Right forelimb (tissue), 1 donor: ENCODE measurements at regions not wholly inside any gene's neighbourhood (a gene's known extent, or its start where the extent isn't known, plus 50 kb on each side); places are given as distances from the start of the nearest gene placed in this dataset.

Experiments used
- DNase-seq: peaks from one replicate; pipeline ENCODE4 v3.0.0-alpha.2; 2018

GRCh38 chr7:36076074-36076473 is 77.0 kb upstream of the EEPD1 start:
- DNase-seq: no peak

- DNase-seq: no peak
These were observed 74.2 kb upstream of the EEPD1 start for GRCh38 chr7:36078816-36079360.

DNA sequence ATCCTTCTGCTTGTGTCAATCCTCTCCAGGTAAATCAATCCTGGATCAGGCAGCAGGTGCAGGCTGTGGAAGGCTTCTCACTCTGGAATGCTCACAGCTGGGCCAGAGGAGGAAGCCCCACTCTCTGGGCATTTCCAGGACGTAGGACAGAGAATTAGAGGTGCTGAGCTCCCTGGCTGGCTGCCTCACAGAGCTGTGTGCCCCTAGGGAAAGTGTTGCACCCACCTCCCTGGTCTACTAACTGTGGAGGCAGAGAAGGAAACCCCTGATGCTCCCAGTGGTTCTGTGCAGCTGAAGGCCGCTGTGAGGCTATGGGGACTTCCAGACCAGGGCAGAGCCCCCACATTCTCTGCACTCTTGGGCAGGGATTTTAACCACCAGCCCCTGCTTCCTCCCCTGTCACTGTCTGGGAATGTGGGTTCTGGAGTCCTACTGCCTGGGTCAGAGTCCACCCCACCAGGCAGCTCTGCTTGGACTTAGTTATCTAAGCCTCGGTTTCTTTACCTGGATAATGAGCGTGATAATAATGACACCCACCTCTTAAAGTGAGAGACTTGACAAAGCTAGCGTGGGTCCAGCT is 73.5 kb upstream of the EEPD1 start:
- no peak for DNase-seq

DNA sequence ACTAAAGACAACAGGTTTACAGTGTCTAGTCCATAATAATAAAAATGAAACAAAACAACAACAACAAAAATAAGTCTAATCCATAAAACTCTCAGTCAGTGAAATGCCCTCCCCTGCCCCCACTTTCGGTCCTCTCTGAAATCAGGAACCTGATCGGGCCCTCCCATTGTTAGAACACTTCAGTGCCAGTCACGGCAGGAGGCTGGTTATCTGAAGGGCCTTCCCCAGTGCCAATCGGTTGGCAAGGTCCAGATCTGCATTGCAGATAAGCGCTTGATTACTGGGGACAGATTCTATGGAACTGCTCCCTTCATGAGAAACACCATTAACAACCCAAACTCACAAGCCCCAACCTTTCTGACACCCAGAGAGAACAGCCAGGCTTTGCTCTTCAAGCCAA is 72.2 kb upstream of the EEPD1 start:
- no peak for DNase-seq

GRCh38 chr7:36082216-36082615 is 70.8 kb upstream of the EEPD1 start:
- no peak for DNase-seq

- no peak for DNase-seq
These were observed 70.1 kb upstream of the EEPD1 start for GRCh38 chr7:36082910-36083309.

DNA sequence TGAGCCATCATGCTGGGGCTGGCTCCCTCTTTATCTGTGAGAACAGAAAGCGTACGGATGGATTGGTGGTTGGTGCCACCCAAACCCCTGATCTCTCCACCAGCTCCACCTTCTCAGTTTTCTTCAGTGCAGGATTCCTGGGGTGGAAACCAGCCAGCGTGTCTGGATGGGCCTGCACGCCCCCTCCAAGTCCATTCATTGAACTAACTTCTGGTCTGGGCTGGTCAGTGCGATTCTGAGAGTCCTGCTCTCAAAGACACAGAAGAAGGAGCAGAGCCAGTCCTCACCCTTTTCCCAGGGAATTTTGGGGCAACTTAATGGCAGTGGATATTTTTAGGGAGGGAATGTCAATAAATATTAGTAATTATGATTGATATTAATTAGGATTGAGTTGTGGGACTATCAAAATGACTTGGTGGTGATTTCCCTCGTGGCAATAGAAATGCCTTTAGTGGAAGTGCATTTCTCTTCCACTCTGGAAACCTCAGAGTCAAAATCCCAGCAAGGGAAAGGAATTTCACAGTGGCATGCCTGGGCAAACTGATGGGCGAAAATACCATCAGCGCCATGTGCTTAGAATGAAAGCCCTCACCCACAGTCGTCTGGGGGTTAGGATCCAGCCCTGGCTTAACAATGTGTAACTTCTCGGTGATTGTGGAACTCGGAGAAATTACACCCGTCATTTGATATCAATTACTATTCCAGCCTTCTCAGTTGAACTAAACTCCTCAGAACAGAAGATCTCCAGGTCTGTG is 69.3 kb upstream of the EEPD1 start:
- no peak for DNase-seq

DNA sequence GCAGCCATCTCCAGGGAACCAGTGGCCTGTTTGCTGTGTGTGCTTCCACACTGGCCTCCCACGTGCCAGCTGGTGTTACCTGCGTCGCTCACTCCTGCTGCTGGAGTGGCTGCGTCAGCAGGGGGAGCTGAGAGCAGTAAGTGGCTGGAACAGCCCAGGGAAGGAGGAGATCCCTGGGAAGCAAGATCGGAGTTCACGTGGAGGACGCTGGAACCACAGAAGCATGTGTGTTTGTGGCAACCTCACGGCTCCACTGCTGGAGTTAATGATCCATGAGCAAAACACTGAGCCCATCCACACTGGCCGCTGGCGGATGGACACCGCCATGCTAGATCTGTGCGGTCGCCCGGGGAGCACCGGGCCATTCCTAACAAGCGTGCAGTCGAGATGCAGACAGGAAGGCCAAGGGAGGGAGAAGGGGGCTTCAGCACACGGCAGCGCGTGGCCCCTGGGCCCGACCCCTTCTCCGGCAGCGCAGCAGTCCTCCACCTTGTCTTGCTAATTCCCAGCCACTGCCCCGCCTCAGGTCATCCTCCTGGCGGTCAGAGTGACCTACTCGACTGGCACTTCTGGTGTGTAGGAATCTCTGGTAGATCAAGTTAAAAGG is 68.5 kb upstream of the EEPD1 start:
- DNase-seq: no peak

DNA sequence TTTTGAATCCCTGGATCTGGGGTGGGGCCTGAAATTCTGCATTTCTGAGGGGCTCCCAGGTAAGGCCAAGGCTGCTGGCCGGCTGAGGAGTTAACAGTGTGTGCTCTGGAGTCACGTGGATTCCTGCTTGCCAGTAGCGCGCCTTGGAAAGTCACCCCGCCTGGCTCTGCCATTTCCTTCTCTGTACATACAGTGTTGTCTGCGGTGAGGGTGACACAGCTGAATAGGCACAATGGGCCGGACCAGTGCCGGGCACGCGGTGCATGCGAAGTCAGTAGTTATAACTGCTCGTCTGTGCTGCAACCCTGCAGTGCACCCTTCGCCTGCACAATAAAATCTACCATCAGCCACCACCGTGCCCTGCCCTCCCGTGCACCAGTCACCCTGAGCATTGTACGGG is 68.0 kb upstream of the EEPD1 start:
- no peak for DNase-seq

DNA sequence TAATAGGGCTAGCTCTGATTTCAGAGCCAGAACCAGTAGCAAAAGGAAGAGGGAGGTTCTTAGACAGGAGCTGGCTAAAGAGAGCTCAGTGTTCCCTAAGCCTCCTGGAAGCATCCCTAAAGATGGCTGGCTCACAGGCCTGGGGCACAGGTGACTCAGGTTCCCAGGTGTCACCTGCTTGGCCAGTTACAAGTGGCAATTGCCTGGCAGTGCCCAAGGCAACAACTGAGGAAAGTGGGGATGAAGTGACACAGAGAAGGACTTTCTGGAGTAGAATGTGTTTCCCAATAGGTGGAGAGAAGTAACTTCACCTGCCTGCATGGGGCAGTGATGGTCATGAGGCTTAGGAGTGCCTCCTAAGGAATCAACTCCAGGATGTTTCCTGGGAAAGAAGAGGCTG is 66.5 kb upstream of the EEPD1 start:
- no peak for DNase-seq

DNA sequence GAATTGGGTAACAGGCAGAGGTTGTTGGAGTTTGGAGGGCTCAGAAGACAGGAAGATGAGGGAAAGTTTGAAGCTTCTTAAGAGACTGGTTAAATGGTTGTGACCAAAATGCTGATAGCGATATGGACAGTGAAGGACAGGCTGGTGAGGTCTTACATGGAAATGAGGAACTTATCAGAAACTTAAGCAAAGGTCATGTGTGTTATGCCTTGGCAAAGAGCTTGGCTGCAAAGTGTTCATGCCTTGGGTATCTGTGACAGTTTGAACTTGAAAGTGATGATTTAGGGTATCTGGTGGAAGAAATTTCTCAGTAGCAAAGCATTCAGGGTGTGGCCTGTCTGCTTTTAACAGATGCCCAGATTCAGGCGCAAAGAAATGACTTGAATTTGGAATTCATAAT is 64.5 kb upstream of the EEPD1 start:
- DNase-seq: no peak

DNA sequence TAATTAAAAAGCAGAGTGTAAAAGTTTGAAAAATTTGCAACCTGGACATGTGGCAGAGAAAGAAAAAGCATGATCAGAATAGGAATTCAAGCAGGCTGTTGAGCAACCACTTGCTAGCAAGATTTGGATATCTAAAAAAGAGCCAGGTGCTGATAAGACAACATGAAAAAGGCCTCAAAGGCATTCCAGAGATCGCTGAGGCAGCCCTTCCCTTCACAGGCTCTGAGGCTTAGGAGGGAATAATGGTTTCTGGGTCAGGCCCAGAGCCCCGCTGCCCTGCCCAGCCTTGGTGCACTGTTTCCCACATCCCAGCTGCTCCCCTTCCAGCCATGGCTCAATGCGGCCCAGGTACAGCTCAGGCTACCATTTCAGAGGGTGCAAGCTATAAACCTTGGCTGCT is 64.1 kb upstream of the EEPD1 start:
- DNase-seq: no peak

DNA sequence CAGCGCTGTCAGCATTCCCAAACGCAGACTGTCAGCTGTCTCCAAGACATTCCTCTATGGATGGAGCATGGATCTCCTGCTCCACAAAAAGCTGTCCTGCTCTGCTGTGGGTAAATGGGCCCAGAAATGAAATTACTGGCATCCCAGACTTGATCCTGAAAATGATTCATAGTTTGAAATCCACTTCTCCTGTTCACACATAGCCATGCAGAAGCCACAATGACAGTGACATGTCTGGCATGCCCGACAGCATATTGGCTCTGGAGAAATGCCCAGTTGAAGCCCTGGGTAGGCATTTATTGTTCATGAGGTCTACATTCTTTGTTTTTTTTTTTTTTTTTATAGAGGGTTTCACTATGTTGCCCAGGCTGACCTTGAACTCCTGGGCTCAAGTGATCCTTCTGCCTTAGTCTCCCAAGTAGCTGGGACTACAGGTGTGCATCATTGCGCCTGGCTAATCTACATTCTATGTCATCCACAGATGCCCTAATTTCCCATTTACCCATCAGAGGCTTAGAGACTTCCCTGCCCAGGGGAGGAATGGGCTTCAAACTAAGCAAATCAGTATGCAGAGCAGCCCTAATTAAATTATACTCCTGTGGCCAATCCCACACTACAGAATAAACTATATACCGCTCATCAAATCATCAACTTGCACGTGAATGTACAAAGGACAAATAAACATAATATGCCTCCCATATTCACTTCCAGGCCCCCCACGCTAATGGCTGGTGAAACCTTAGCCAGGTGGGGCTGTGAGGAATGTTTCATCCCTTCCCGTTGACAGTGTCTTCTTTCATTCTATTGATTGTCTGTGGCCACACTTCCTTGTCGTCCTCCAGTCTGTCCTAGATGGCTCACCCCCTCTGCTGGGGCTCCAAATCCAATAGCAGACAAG is 61.8 kb upstream of the EEPD1 start:
- no peak for DNase-seq

- no peak for DNase-seq
These were observed 61.2 kb upstream of the EEPD1 start for GRCh38 chr7:36091874-36092176.

DNA sequence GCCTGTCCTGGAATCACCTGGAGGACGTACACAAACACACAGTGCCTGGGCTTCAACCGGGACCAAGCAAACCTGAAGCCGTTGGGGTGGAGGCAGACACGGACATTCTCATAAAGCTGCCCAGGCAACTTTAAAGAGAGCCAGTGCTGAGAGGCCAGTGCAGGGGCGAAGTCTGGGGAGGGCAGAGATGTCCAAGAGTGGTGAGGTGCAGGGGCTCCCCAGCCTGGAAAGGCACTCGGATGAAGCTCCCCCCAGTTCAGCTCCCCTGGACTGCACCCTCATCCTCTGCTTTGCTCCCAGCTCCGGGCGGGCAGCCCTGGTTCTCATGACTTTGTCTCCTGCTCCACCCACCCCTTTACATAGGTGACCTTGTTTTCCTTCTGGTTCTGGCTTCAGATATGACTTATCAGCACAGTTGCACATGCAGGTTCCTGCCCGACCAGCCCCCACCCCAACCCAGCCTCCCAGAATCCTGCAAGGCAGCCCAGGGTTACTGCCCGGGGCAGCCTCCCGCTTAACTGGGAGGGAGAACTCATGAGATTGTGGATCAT is 60.8 kb upstream of the EEPD1 start:
- DNase-seq: no peak

DNA sequence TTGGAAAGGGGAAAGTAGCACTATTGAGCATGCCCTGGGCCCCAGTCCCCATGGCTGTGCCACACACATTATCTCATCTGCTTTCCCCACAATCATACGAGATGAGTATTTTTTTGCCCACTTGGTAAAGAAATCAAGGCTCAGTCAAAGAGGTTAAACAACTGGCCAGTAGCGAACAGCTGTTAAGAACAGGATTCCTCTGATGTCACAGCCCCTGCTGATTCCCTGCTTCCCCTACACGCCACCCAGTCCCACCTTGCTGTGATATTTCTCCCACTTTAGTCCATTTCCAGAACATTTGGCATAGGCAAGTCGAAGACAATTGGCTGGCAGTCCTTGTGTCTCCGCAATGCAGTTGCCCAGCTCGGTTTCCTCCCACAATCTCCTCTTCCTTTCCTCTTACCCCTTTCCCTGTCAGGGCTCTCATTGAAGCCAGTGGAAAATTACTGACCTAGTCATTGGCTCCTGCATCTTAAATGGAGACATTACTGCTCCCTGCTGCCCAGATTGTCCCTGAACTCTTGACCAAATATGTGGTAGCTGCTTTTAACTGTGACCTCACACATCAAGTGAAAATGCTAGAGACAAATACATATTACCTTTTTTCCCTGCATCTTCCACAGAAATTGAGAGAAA is 56.5 kb upstream of the EEPD1 start:
- no peak for DNase-seq

DNA sequence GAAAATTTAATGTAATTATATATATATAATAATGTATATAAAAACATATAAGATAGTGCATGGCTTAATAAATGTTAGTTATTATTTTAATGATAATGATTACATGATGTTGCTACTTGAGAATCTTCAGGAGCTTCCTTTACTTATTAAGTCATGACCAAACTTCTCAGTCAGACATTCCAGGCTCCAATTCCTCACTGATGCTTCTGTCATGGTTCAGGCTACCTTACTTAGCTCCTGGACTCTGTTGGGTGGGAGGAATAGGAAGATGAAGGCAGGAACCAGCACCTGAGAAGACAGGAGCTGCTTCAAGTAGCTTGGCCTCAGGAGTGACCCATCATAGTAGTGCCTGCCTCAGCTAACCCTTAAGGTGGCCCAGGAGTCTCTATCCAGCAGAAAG is 55.0 kb upstream of the EEPD1 start:
- DNase-seq: no peak

DNA sequence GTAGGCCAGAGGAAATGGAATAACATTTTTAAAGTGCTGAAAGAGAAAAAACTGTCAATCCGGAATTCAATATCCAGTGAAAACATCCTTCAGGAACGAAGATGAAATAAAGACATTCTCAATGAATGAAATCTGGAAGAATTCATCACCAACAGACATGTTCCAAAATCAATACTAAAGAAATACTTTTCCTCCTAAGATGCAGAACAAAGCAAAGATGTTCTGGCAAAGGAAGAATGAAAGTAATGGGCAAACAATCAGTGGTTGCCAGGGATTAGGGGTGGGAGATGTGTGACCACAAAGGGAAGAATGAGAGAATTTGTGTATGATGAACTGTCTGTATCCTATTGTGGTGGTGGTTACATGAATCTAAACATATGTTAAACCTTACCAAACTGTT is 52.8 kb upstream of the EEPD1 start:
- no peak for DNase-seq

DNA sequence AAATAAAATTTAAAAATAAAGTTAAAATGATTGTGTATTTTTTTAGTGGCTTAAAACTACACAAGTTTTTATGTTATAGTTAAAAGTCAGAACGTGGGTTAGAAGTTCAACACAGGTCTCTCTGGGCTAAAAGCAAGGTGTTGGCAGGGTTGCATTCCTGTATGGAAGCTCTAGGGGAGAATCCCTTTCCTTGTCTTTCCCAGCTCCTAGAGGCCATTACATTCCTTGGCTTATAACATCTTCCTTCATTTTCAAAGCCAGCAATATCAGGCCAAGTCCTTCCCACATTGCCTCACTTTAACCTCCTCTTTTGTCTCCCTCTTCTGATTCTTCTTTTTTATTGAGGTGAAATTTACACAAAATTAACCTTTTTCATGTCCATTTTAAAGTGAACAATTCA is 52.4 kb upstream of the EEPD1 start:
- no peak for DNase-seq
